Uterus (tissue), 3 donors: ENCODE measurements at regions not wholly inside any gene's neighbourhood (a gene's known extent, or its start where the extent isn't known, plus 50 kb on each side); places are given as distances from the start of the nearest gene placed in this dataset.
"Not testable (repeated sequence)": the region's sequence is repeated elsewhere in the genome, so short reads cannot be mapped to it uniquely, and the experiment has no call there.

ENCODE experiments used
- DNase-seq, 2 donors: peaks; one replicate each; pipeline ENCODE4 v3.0.0-alpha.2; 2019 to 2020
- H3K27ac ChIP-seq, 2 donors: fragments of 200-600 bp; sonication (generic); 1 replicate in 1 of 2; 2 replicates in 1 of 2; pipeline ENCODE4 v1.5.1; 2016 to 2018
- H3K27me3 ChIP-seq, 2 donors: fragments of 200-600 bp; sonication (generic); one replicate each; pipeline ENCODE4 v1.5.1; 2018 to 2019; ENCODE audit warnings: control low read depth in 1 of 2
- H3K36me3 ChIP-seq, 2 donors: fragments of 200-600 bp; sonication (generic); one replicate each; pipeline ENCODE4 v1.5.1; 2019; ENCODE audit warnings: control low read depth in 1 of 2
- H3K4me1 ChIP-seq, 2 donors: fragments of 200-600 bp; sonication (generic); one replicate each; pipeline ENCODE4 v1.5.1; 2018 to 2019; ENCODE audit warnings: control low read depth in 1 of 2
- H3K4me3 ChIP-seq, 2 donors: fragments of 200-600 bp; sonication (generic); 1 replicate in 1 of 2; 2 replicates in 1 of 2; pipeline ENCODE4 v1.5.1; 2018 to 2019; ENCODE audit warnings: mild to moderate bottlenecking in 1 of 2
- H3K9me3 ChIP-seq, 2 donors: fragments of 200-600 bp; sonication (generic); one replicate each; pipeline ENCODE4 v1.5.1; 2019; ENCODE audit warnings: control low read depth in 1 of 2
- intact Hi-C: fragments of 100-400 bp; cut with DNase I; formaldehyde crosslinking; loops from one replicate; pipeline ENCODE4 v1.15.1; 2023; ENCODE audit warnings: low total_unique reads
- donor health status: DM: yes; HTN: yes; CAD: no.

GRCh38 chr2:111410868-111411406, 290.2 kb downstream of the BCL2L11 start:
- H3K4me1 ChIP-seq, DNase-seq, intact Hi-C loops, H3K27me3 ChIP-seq, H3K27ac ChIP-seq, H3K4me3 ChIP-seq, H3K36me3 ChIP-seq, H3K9me3 ChIP-seq: not testable (repeated sequence)

GRCh38 chr2:111411867-111412681, 291.4 kb downstream of the BCL2L11 start:
- H3K27ac ChIP-seq, H3K9me3 ChIP-seq, H3K36me3 ChIP-seq, intact Hi-C loops, H3K4me1 ChIP-seq, DNase-seq, H3K27me3 ChIP-seq, H3K4me3 ChIP-seq: not testable (repeated sequence)

GRCh38 chr2:111412841-111413650, 292.3 kb downstream of the BCL2L11 start:
- intact Hi-C loops, DNase-seq, H3K27me3 ChIP-seq, H3K36me3 ChIP-seq, H3K9me3 ChIP-seq, H3K4me3 ChIP-seq, H3K4me1 ChIP-seq, H3K27ac ChIP-seq: not testable (repeated sequence)

- H3K27me3 ChIP-seq, DNase-seq, intact Hi-C loops, H3K9me3 ChIP-seq, H3K27ac ChIP-seq, H3K4me1 ChIP-seq, H3K36me3 ChIP-seq, H3K4me3 ChIP-seq: not testable (repeated sequence)
Observed at GRCh38 chr2:111413950-111414349, 293.2 kb downstream of the BCL2L11 start.

- H3K36me3 ChIP-seq, H3K27me3 ChIP-seq, H3K4me3 ChIP-seq, H3K4me1 ChIP-seq, H3K27ac ChIP-seq, DNase-seq, intact Hi-C loops, H3K9me3 ChIP-seq: not testable (repeated sequence)
Observed at GRCh38 chr2:111415765-111416743, 295.3 kb downstream of the BCL2L11 start.

GRCh38 chr2:111417026-111417425, 296.3 kb downstream of the BCL2L11 start:
- H3K4me3 ChIP-seq, DNase-seq, H3K4me1 ChIP-seq, H3K9me3 ChIP-seq, intact Hi-C loops, H3K27ac ChIP-seq, H3K36me3 ChIP-seq, H3K27me3 ChIP-seq: not testable (repeated sequence)

- DNase-seq, H3K27ac ChIP-seq, H3K36me3 ChIP-seq, H3K9me3 ChIP-seq, H3K27me3 ChIP-seq, H3K4me1 ChIP-seq, intact Hi-C loops, H3K4me3 ChIP-seq: not testable (repeated sequence)
Observed at GRCh38 chr2:111418091-111418875, 297.6 kb downstream of the BCL2L11 start.

GRCh38 chr2:111420074-111420473, 299.4 kb downstream of the BCL2L11 start:
- H3K27ac ChIP-seq, intact Hi-C loops, DNase-seq, H3K4me3 ChIP-seq, H3K36me3 ChIP-seq, H3K9me3 ChIP-seq, H3K27me3 ChIP-seq, H3K4me1 ChIP-seq: not testable (repeated sequence)

- not testable (repeated sequence) for H3K4me1 ChIP-seq
Observed at GRCh38 chr2:111420835-111421234, 300.1 kb downstream of the BCL2L11 start.

GRCh38 chr2:111421949-111422348, 301.2 kb downstream of the BCL2L11 start:
- H3K27ac ChIP-seq, H3K9me3 ChIP-seq, H3K36me3 ChIP-seq, intact Hi-C loops, H3K4me3 ChIP-seq, H3K4me1 ChIP-seq, H3K27me3 ChIP-seq, DNase-seq: not testable (repeated sequence)

More at GRCh38 chr2:111420835-111421234, 300.1 kb downstream of the BCL2L11 start:
- intact Hi-C loops, H3K27me3 ChIP-seq, H3K9me3 ChIP-seq, H3K4me3 ChIP-seq, H3K36me3 ChIP-seq, H3K27ac ChIP-seq, DNase-seq: not testable (repeated sequence)

- H3K27me3 ChIP-seq, H3K36me3 ChIP-seq, H3K9me3 ChIP-seq, intact Hi-C loops, H3K27ac ChIP-seq, DNase-seq, H3K4me3 ChIP-seq, H3K4me1 ChIP-seq: not testable (repeated sequence)
Observed at GRCh38 chr2:111422562-111422961, 301.8 kb downstream of the BCL2L11 start.

- H3K27ac ChIP-seq, H3K9me3 ChIP-seq, DNase-seq, H3K4me1 ChIP-seq, H3K4me3 ChIP-seq, H3K36me3 ChIP-seq, H3K27me3 ChIP-seq, intact Hi-C loops: not testable (repeated sequence)
Observed at GRCh38 chr2:111423184-111423583, 302.5 kb downstream of the BCL2L11 start.
